ENCODE measurements at regions not wholly inside any gene's neighbourhood (a gene's known extent, or its start where the extent isn't known, plus 50 kb on each side); places are given as distances from the start of the nearest gene placed in this dataset.

GRCh38 chr5:66302344-66302743 is 158.2 kb downstream of the SREK1 start:
- no peak for DNase-seq (ENCODE audit: insufficient read length, low spot score)
- no peak for FAIRE-seq

- FAIRE-seq = peak; percentile 83
Observed at GRCh38 chr5:66306105-66306843, 162.2 kb downstream of the SREK1 start.

GRCh38 chr5:66306844-66307315 is 162.8 kb downstream of the SREK1 start:
- FAIRE-seq (no peak), DNase-seq (ENCODE audit: insufficient read length, low spot score) (no peak)

More at GRCh38 chr5:66306105-66306843, 162.2 kb downstream of the SREK1 start:
- peak; percentile 27 for DNase-seq (ENCODE audit: insufficient read length, low spot score)

GRCh38 chr5:66307647-66308241 is 163.6 kb downstream of the SREK1 start:
- FAIRE-seq (peak; percentile 4), DNase-seq (ENCODE audit: insufficient read length, low spot score) (peak; percentile 30)

- DNase-seq (ENCODE audit: insufficient read length, low spot score) = no peak
- FAIRE-seq = no peak
Observed at GRCh38 chr5:66312266-66312665, 168.2 kb downstream of the SREK1 start.

- FAIRE-seq (no peak), DNase-seq (ENCODE audit: insufficient read length, low spot score) (no peak)
Observed at GRCh38 chr5:66315784-66316183, 171.7 kb downstream of the SREK1 start.

GRCh38 chr5:66322786-66323528 is 178.9 kb downstream of the SREK1 start:
- DNase-seq (ENCODE audit: insufficient read length, low spot score) = no peak
- no peak for FAIRE-seq

- DNase-seq (ENCODE audit: insufficient read length, low spot score) (no peak), FAIRE-seq (no peak)
Observed at GRCh38 chr5:66323529-66323895, 179.4 kb downstream of the SREK1 start.

GRCh38 chr5:66324357-66324756 is 180.3 kb downstream of the SREK1 start:
- DNase-seq (ENCODE audit: insufficient read length, low spot score) (no peak), FAIRE-seq (no peak)

- DNase-seq (ENCODE audit: insufficient read length, low spot score) = no peak
- no peak for FAIRE-seq
Observed at GRCh38 chr5:66326276-66326675, 182.2 kb downstream of the SREK1 start.

GRCh38 chr5:66327008-66327407 is 182.9 kb downstream of the SREK1 start:
- FAIRE-seq (no peak), DNase-seq (ENCODE audit: insufficient read length, low spot score) (no peak)

GRCh38 chr5:66329078-66329477 is 185.0 kb downstream of the SREK1 start:
- DNase-seq (ENCODE audit: insufficient read length, low spot score) = no peak
- FAIRE-seq = no peak

- FAIRE-seq (no peak), DNase-seq (ENCODE audit: insufficient read length, low spot score) (no peak)
Observed at GRCh38 chr5:66333192-66333591, 189.1 kb downstream of the SREK1 start.

GRCh38 chr5:66337626-66338226 is 193.6 kb downstream of the SREK1 start:
- no peak for FAIRE-seq
- DNase-seq (ENCODE audit: insufficient read length, low spot score) = no peak

GRCh38 chr5:66338828-66339227 is 194.7 kb downstream of the SREK1 start:
- FAIRE-seq (no peak), DNase-seq (ENCODE audit: insufficient read length, low spot score) (no peak)

- DNase-seq (ENCODE audit: insufficient read length, low spot score) = no peak
- no peak for FAIRE-seq
Observed at GRCh38 chr5:66339896-66340295, 195.8 kb downstream of the SREK1 start.

GRCh38 chr5:66340786-66341185 is 196.7 kb downstream of the SREK1 start:
- no peak for DNase-seq (ENCODE audit: insufficient read length, low spot score)
- no peak for FAIRE-seq

- no peak for FAIRE-seq
Observed at GRCh38 chr5:66342341-66342880, 198.3 kb downstream of the SREK1 start.

GRCh38 chr5:66343370-66344071 is 199.4 kb downstream of the SREK1 start:
- FAIRE-seq = no peak
- no peak for DNase-seq (ENCODE audit: insufficient read length, low spot score)

More at GRCh38 chr5:66342341-66342880, 198.3 kb downstream of the SREK1 start:
- no peak for DNase-seq (ENCODE audit: insufficient read length, low spot score)

- DNase-seq (ENCODE audit: insufficient read length, low spot score) (no peak), FAIRE-seq (no peak)
Observed at GRCh38 chr5:66344544-66344943, 200.4 kb downstream of the SREK1 start.
